GM21576 (cell line): ENCODE measurements at regions not wholly inside any gene's neighbourhood (a gene's known extent, or its start where the extent isn't known, plus 50 kb on each side); places are given as distances from the start of the nearest gene placed in this dataset.

Experiments
- ATAC-seq: cut with Tn5 transposase; IDR thresholded peaks from one replicate; pipeline ENCODE4 v1.9.1; 2021; ENCODE audit warnings: mild to moderate bottlenecking, moderate library complexity; ENCODE audit not compliant: unreplicated experiment

GRCh38 chr2:47620770-47621437, 50.1 kb upstream of the KCNK12 start:
- ATAC-seq, result no peak
